GM12878 (cell line): ENCODE measurements at regions not wholly inside any gene's neighbourhood (a gene's known extent, or its start where the extent isn't known, plus 50 kb on each side); places are given as distances from the start of the nearest gene placed in this dataset.

Experiments used
- ATAC-seq: fragments of 200-7000 bp; cut with Tn5 transposase; 3 replicates; pipeline ENCODE4 v1.9.1; 2020; ENCODE audit warnings: mild to moderate bottlenecking, moderate library complexity
- BruUV-seq: library from RNA; stranded (reverse); fragments of 400-500 nt; replicated peaks from 2 replicates; lab custom pipeline; 2021; lab: Mats Ljungman, UMichigan
- CTCF ChIA-PET: fragments of 300-600 bp; sonication (Branson Sonifier 250); formaldehyde crosslinking; extraction: SDS; loops from one replicate; lab custom pipeline; 2021; ENCODE audit warnings: inconsistent platforms; lab: Yijun Ruan, JAX
- POLR2A ChIA-PET: fragments of 350-600 bp; formaldehyde crosslinking; extraction: SDS; loops from one replicate; lab custom pipeline; 2021; ENCODE audit warnings: inconsistent platforms; lab: Charles Lee
- RAD21 ChIA-PET: fragments of 300-600 bp; sonication (Branson Sonifier 250); formaldehyde crosslinking; loops from one replicate; lab custom pipeline; 2023; ENCODE audit warnings: antibody characterized with exemption; ENCODE audit not compliant: unreplicated experiment; lab: Charles Lee
- SMC1A ChIA-PET: fragments of 300-600 bp; sonication (Branson Sonifier 250); formaldehyde crosslinking; loops from one replicate; lab custom pipeline; 2023; ENCODE audit not compliant: unreplicated experiment, uncharacterized antibody; lab: Charles Lee
- DNase-seq: peaks from one replicate; pipeline ENCODE4 v3.0.0-alpha.2; 2011; ENCODE audit warnings: low read depth, low spot score
- FAIRE-seq: peaks from 3 replicates; lab custom pipeline; 2011; peaks lifted over from hg19 to GRCh38; lab: Jason Lieb, UNC
- H2AFZ ChIP-seq: 2 replicates; pipeline ENCODE4 v1.6.0; 2011; ENCODE audit warnings: low read depth, low read length, control low read depth; ENCODE audit not compliant: control insufficient read depth
- H3K27ac ChIP-seq: 2 replicates; pipeline ENCODE4 v1.5.1; 2011; ENCODE audit warnings: control low read depth; ENCODE audit not compliant: control insufficient read depth, insufficient read depth
- H3K27me3 ChIP-seq, 2 experiments: replicated peaks in 1 of 2; 2 replicates each; pipeline versions ENCODE4 v1.6.0 to v1.6.1; 2011; ENCODE audit warnings: low read length in 1 of 2; ENCODE audit not compliant: control insufficient read depth in 2 of 2, insufficient read depth in 2 of 2
- H3K36me3 ChIP-seq, 2 experiments: 2 replicates each; pipeline ENCODE4 v1.5.1; 2011; ENCODE audit warnings: low read length in 1 of 2; ENCODE audit not compliant: control insufficient read depth in 2 of 2, insufficient read depth in 2 of 2
- H3K4me1 ChIP-seq: 2 replicates; pipeline ENCODE4 v1.6.1; 2011; ENCODE audit warnings: mild to moderate bottlenecking, low read length, moderate library complexity, mixed read lengths; ENCODE audit not compliant: control insufficient read depth, insufficient read depth
- H3K4me2 ChIP-seq: 2 replicates; pipeline ENCODE4 v1.6.0; 2011; ENCODE audit warnings: control low read depth; ENCODE audit not compliant: control insufficient read depth, insufficient read depth
- H3K4me3 ChIP-seq: fragments of 200-600 bp; sonication (generic); 2 replicates; pipeline ENCODE4 v1.5.1; 2016
- H3K79me2 ChIP-seq: 2 replicates; pipeline ENCODE4 v1.6.0; 2011; ENCODE audit warnings: low read length; ENCODE audit not compliant: control insufficient read depth, insufficient read depth
- H3K9ac ChIP-seq: 2 replicates; pipeline ENCODE4 v1.8.0; 2011; ENCODE audit warnings: low read length, control low read depth, mixed read lengths; ENCODE audit not compliant: control insufficient read depth, insufficient read depth
- H3K9me3 ChIP-seq: replicated peaks from 3 replicates; pipeline ENCODE4 v1.5.1; 2011; ENCODE audit warnings: mild to moderate bottlenecking, low read length; ENCODE audit not compliant: control insufficient read depth, insufficient read depth
- H4K20me1 ChIP-seq: 2 replicates; pipeline ENCODE4 v1.6.0; 2011; ENCODE audit not compliant: control insufficient read depth, insufficient read depth
- BCL11A ChIP-seq: IDR thresholded peaks from 2 replicates; pipeline ENCODE4 v1.6.1; 2011; ENCODE audit warnings: low read depth, low read length
- BHLHE40 ChIP-seq, 2 experiments: fragments of 450-650 bp in 1 of 2; IDR thresholded peaks; 2 replicates each; pipeline ENCODE4 v1.6.1; 2011 to 2017; ENCODE audit warnings: low read depth in 2 of 2, borderline replicate concordance in 1 of 2, improper control_type of control experiment in 1 of 2, low read length in 1 of 2, mild to moderate bottlenecking in 1 of 2
- CBX5 ChIP-seq: sonication (generic); IDR thresholded peaks from 2 replicates; pipeline ENCODE4 v1.6.1; 2016; ENCODE audit warnings: low read depth, moderate library complexity, mild to moderate bottlenecking, inconsistent platforms
- FOXM1 ChIP-seq: IDR thresholded peaks from 2 replicates; pipeline ENCODE4 v1.6.1; 2012; ENCODE audit warnings: low read depth, mild to moderate bottlenecking, inconsistent platforms, low read length, moderate library complexity
- GABPA ChIP-seq: IDR thresholded peaks from 2 replicates; pipeline ENCODE4 v1.6.1; 2014; ENCODE audit warnings: antibody characterized with exemption, low read depth, mild to moderate bottlenecking, inconsistent platforms
- GATAD2B ChIP-seq: fragments of 450-650 bp; conservative IDR thresholded peaks from 2 replicates; pipeline ENCODE4 v1.6.1; 2017; ENCODE audit warnings: low read depth, mild to moderate bottlenecking, moderate library complexity
- JUND ChIP-seq: IDR thresholded peaks from 2 replicates; pipeline ENCODE4 v1.6.1; 2012; ENCODE audit warnings: low read depth, mild to moderate bottlenecking, low read length, improper control_type of control experiment, moderate library complexity
- MEF2A ChIP-seq: IDR thresholded peaks from 2 replicates; pipeline ENCODE4 v1.6.1; 2011; ENCODE audit warnings: low read depth, mild to moderate bottlenecking, low read length, moderate library complexity; ENCODE audit not compliant: insufficient read depth
- MTA2 ChIP-seq: fragments of 450-650 bp; IDR thresholded peaks from 2 replicates; pipeline ENCODE4 v1.6.1; 2016; ENCODE audit warnings: low read depth, mild to moderate bottlenecking, moderate library complexity
- RFX5 ChIP-seq: IDR thresholded peaks from 2 replicates; pipeline ENCODE4 v1.6.1; 2011; ENCODE audit warnings: low read depth, low read length, improper control_type of control experiment
- SIX5 ChIP-seq: IDR thresholded peaks from 2 replicates; pipeline ENCODE4 v1.6.1; 2011; ENCODE audit warnings: mild to moderate bottlenecking, low read depth, low read length, moderate library complexity; ENCODE audit not compliant: severe bottlenecking
- SMAD5 ChIP-seq: IDR thresholded peaks from 2 replicates; pipeline ENCODE4 v1.6.1; 2016; ENCODE audit warnings: antibody characterized with exemption, low read depth
- TCF12 ChIP-seq: IDR thresholded peaks from 2 replicates; pipeline ENCODE4 v1.6.1; 2011; ENCODE audit warnings: low read depth, mild to moderate bottlenecking, low read length
- WGBS: methylation state at CpG from one replicate; pipeline ENCODE4 v1.1.6; 2016; ENCODE audit warnings: low lambda C conversion rate; ENCODE audit not compliant: insufficient replicate concordance, insufficient coverage; ENCODE audit errors: missing lambda C conversion rate; 5-methylcytosine and 5-hydroxymethylcytosine counted together
- in situ Hi-C: fragments of 300-500 bp; cut with MboI; formaldehyde crosslinking; loops from 9 replicates; pipeline ENCODE4 v1.14.3; 2018; ENCODE audit warnings: mixed read lengths
- intact Hi-C: fragments of 100-400 bp; cut with micrococcal nuclease; formaldehyde crosslinking; loops from one replicate; pipeline ENCODE4 v1.14.2; 2022; ENCODE audit not compliant: unreplicated experiment
- TF ChIP-seq, protein P1 (sequence below): fragments of 450-650 bp; formaldehyde crosslinking; IDR thresholded peaks from 2 replicates; pipeline ENCODE4 v1.4.0; 2022; ENCODE audit warnings: mild to moderate bottlenecking, moderate library complexity
- TF ChIP-seq, protein P2 (sequence below): IDR thresholded peaks from 2 replicates; pipeline ENCODE4 v1.6.1; 2011; ENCODE audit warnings: mild to moderate bottlenecking, low read depth, low read length, moderate library complexity; ENCODE audit not compliant: insufficient replicate concordance
- TF ChIP-seq, protein P3 (sequence below): IDR thresholded peaks from 2 replicates; pipeline ENCODE4 v1.6.1; 2012; ENCODE audit warnings: low read depth, low read length, improper control_type of control experiment

DNA sequence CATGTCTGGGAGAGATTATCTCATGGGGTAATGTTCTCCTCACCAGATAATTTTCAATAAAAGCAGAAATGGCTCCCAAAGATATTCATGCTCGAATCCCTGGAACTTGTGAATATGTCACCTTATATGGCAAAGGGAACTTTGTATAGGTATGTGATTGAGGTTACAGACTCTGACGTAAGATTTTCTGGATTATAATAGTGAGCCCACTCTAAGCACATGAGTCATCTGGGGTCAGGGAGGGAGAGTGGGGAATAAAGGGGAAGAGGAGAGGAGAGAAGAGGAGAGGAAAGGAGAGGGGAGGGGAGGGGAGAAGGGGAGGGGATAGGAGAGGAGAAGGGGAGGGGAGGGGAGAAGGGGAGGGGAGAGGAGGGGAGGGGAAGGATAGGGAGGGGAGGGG is 1193.9 kb downstream of the PLA2G4A start:
- 0% methylated on average over 2 of the region's 2 CpGs for WGBS
- Histone ChIP-seq H2AFZ (no peak overlapping the region), H3K27me3 (no peaks in the 10 kb centered on the region), H3K36me3 (no peaks in the 10 kb centered on the region), H3K4me1 (no peaks in the 10 kb centered on the region), H3K79me2 (no peaks in the 10 kb centered on the region), H3K9me3 (no peaks in the 10 kb centered on the region), H3K4me3 (no peak overlapping the region), H3K9ac (no peak overlapping the region), H3K27ac (no peak overlapping the region), H3K4me2 (no peak overlapping the region), H4K20me1 (no peaks in the 10 kb centered on the region)
- FAIRE-seq (no peak), ATAC-seq (no peak), DNase-seq (no peak)
- RAD21 ChIA-PET = no interaction called here
- SMC1A ChIA-PET = interaction anchor here (0.9 kb wide), 1 partner anchor 24 kb away, joined by 3 read pairs; no protein-coding TSS in a partner anchor
- no TSS peak for BruUV-seq
- CTCF ChIA-PET = no interaction called here
- no peak for TF ChIP-seq BCL11A
- no peak for TF ChIP-seq CBX5
- no peak for TF ChIP-seq SIX5
- no peak for TF ChIP-seq JUND
- no peak for TF ChIP-seq BHLHE40 (IDR thresholded peaks at IDR 0.05; ENCODE audit: borderline replicate concordance in 1 of 2, low read depth in 2 of 2, low read length in 1 of 2)
- TF ChIP-seq GATAD2B = no peak
- TF ChIP-seq, protein P1, sequence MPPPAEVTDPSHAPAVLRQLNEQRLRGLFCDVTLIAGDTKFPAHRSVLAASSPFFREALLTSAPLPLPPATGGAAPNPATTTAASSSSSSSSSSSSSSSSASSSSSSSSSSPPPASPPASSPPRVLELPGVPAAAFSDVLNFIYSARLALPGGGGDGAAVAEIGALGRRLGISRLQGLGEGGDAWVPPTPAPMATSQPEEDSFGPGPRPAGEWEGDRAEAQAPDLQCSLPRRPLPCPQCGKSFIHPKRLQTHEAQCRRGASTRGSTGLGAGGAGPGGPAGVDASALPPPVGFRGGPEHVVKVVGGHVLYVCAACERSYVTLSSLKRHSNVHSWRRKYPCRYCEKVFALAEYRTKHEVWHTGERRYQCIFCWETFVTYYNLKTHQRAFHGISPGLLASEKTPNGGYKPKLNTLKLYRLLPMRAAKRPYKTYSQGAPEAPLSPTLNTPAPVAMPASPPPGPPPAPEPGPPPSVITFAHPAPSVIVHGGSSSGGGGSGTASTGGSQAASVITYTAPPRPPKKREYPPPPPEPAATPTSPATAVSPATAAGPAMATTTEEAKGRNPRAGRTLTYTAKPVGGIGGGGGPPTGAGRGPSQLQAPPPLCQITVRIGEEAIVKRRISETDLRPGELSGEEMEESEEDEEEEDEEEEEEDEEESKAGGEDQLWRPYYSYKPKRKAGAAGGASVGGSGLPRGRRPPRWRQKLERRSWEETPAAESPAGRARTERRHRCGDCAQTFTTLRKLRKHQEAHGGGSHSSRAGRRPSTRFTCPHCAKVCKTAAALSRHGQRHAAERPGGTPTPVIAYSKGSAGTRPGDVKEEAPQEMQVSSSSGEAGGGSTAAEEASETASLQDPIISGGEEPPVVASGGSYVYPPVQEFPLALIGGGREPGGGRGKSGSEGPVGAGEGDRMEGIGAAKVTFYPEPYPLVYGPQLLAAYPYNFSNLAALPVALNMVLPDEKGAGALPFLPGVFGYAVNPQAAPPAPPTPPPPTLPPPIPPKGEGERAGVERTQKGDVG (CRISPR knock-in tag) = no peak
- no peak for TF ChIP-seq GABPA
- TF ChIP-seq, protein P2, sequence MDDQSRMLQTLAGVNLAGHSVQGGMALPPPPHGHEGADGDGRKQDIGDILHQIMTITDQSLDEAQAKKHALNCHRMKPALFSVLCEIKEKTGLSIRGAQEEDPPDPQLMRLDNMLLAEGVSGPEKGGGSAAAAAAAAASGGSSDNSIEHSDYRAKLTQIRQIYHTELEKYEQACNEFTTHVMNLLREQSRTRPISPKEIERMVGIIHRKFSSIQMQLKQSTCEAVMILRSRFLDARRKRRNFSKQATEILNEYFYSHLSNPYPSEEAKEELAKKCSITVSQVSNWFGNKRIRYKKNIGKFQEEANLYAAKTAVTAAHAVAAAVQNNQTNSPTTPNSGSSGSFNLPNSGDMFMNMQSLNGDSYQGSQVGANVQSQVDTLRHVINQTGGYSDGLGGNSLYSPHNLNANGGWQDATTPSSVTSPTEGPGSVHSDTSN = no peak
- no peak for TF ChIP-seq FOXM1
- TF ChIP-seq MTA2 = no peak
- no peak for TF ChIP-seq TCF12
- TF ChIP-seq RFX5 = no peak
- no peak for TF ChIP-seq SMAD5
- no peak for TF ChIP-seq MEF2A
- TF ChIP-seq, protein P3, sequence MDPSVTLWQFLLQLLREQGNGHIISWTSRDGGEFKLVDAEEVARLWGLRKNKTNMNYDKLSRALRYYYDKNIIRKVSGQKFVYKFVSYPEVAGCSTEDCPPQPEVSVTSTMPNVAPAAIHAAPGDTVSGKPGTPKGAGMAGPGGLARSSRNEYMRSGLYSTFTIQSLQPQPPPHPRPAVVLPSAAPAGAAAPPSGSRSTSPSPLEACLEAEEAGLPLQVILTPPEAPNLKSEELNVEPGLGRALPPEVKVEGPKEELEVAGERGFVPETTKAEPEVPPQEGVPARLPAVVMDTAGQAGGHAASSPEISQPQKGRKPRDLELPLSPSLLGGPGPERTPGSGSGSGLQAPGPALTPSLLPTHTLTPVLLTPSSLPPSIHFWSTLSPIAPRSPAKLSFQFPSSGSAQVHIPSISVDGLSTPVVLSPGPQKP = no peak
- POLR2A ChIA-PET = interaction anchor here (0.5 kb wide), 1 partner anchor 10 kb away, joined by 3 read pairs; no protein-coding TSS in a partner anchor
- intact Hi-C loops (no loop called here), in situ Hi-C loops (no loop called here)
